ENCODE measurements at regions not wholly inside any gene's neighbourhood (a gene's known extent, or its start where the extent isn't known, plus 50 kb on each side); places are given as distances from the start of the nearest gene placed in this dataset.

DNA sequence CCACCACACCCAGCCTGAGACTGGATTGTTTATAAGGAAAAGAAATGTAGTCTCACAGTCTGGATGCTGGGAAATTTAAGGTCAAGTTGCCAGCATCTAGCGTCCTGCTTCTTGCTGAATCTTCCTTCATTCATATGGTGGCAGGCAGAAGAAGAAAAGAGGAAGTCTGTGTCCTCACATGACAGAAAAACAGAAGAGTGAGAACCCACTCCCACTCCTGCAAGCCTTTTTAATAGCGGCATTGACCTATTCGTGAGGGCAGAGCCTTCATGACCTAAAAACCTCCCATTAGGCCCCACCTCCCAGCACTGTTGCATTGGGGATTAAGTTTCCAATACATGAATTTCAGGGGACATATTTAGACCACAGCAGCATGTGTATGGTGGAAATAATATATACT, 160.8 kb upstream of the BMP2 start:
- no peaks in the 10 kb centered on the region for H3F3A ChIP-seq (ENCODE audit: insufficient read depth)

DNA sequence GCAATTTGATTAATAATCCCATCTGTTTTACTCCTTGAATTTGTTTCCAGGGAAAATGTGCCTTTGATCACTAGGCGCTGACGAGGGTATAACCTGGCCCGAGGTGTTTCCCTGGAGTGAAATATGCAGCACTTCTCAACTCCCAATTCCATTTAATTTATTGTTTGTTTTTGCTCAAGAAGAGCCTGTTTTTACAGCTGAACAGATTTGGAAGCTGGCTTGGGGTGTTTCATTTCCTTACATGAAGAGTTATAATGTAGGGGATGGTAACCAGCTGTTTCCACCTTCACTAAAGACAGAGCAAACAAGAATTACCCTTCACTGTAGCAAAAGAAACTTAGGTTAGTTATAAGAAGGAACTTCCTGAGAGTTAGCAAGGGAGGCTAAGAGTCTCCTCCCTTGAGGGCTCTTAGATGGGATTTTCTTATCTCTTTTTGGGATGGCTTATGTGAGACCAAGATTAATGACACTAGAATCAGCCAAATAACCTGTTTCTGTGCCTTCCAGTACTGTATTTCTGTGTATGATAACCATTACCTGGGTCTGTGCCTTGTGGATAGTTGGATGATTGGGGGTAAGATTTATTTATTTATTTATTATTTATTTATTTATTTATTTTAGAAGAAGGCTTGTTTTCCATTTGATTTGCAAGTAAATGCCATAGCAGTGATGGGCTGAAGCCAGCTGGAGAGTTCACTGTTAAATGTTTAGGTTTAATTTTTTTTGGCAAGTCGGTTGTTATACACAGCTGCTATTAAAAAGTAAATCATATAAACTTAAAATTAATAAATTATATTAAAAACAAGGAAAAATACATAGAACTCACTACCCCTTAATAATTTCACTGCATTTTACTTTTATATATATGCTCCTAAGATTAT, 162.2 kb upstream of the BMP2 start:
- Histone ChIP-seq H3K27me3 (ENCODE audit: low read length) (no peaks in the 10 kb centered on the region), H3K4me3 (ENCODE audit: insufficient read depth, low read length, poor library complexity, severe bottlenecking) (no peak overlapping the region), H3K79me2 (ENCODE audit: insufficient read depth, low read length) (no peaks in the 10 kb centered on the region), H3K36me3 (ENCODE audit: low read length) (no peaks in the 10 kb centered on the region), H3K4me2 (ENCODE audit: low read depth, low read length, poor library complexity, severe bottlenecking) (no peak overlapping the region), H3K9me2 (replicated peaks; ENCODE audit: insufficient read depth, low read length) (no peaks in the 10 kb centered on the region), H2AFZ (ENCODE audit: low read depth, low read length, severe bottlenecking) (no peak overlapping the region), H4K20me1 (ENCODE audit: low read depth, low read length) (no peaks in the 10 kb centered on the region), H3F3A (ENCODE audit: insufficient read depth) (no peaks in the 10 kb centered on the region), H3K27ac (ENCODE audit: low read depth, low read length) (no peak overlapping the region), H3K9me3 (ENCODE audit: insufficient read depth, low read length) (no peaks in the 10 kb centered on the region), H3K9ac (ENCODE audit: low read length) (no peak overlapping the region)
- TF ChIP-seq EZH2phosphoT487 (conservative IDR thresholded peaks at IDR 0.05; ENCODE audit: low read length), result no peak

More for the DNA sequence above, 160.8 kb upstream of the BMP2 start:
- TF ChIP-seq, protein P1, sequence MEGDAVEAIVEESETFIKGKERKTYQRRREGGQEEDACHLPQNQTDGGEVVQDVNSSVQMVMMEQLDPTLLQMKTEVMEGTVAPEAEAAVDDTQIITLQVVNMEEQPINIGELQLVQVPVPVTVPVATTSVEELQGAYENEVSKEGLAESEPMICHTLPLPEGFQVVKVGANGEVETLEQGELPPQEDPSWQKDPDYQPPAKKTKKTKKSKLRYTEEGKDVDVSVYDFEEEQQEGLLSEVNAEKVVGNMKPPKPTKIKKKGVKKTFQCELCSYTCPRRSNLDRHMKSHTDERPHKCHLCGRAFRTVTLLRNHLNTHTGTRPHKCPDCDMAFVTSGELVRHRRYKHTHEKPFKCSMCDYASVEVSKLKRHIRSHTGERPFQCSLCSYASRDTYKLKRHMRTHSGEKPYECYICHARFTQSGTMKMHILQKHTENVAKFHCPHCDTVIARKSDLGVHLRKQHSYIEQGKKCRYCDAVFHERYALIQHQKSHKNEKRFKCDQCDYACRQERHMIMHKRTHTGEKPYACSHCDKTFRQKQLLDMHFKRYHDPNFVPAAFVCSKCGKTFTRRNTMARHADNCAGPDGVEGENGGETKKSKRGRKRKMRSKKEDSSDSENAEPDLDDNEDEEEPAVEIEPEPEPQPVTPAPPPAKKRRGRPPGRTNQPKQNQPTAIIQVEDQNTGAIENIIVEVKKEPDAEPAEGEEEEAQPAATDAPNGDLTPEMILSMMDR (IDR thresholded peaks at IDR 0.05; ENCODE audit: insufficient read depth, low read length, poor library complexity, severe bottlenecking), result no peak
- no peak for TF ChIP-seq EZH2phosphoT487 (conservative IDR thresholded peaks at IDR 0.05; ENCODE audit: low read length)
- H3K79me2 ChIP-seq (ENCODE audit: insufficient read depth, low read length), result no peaks in the 10 kb centered on the region
- H3K9me2 ChIP-seq (replicated peaks; ENCODE audit: insufficient read depth, low read length), result no peaks in the 10 kb centered on the region
- H4K20me1 ChIP-seq (ENCODE audit: low read depth, low read length), result no peaks in the 10 kb centered on the region
- no peak overlapping the region for H3K9ac ChIP-seq (ENCODE audit: low read length)
- no peaks in the 10 kb centered on the region for H3K27me3 ChIP-seq (ENCODE audit: low read length)
- no peaks in the 10 kb centered on the region for H3K9me3 ChIP-seq (ENCODE audit: insufficient read depth, low read length)
- no peak overlapping the region for H3K4me3 ChIP-seq (ENCODE audit: insufficient read depth, low read length, poor library complexity, severe bottlenecking)
- no peak overlapping the region for H3K4me2 ChIP-seq (ENCODE audit: low read depth, low read length, poor library complexity, severe bottlenecking)
- H3K27ac ChIP-seq (ENCODE audit: low read depth, low read length), result no peak overlapping the region
- H3K36me3 ChIP-seq (ENCODE audit: low read length), result no peaks in the 10 kb centered on the region
- H2AFZ ChIP-seq (ENCODE audit: low read depth, low read length, severe bottlenecking), result no peak overlapping the region

DNA sequence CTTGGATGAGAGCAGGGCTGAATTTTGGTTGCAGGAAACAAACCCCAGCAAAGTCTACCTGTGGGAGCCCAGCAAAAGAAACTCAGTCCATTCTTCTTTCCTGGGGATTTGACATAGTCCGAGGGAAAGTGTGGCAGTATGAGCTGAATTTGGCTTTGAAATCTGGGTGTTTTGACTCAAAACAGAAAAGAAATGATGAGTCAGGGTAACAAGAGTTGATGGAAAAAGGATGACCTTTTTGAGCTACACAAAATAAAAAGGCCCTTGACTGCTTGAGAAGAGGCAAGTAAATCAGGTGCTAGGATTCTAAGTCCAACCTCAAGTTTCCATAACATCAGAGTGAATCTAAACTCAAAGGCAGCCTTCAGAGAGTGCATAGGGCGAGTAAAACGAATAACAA, 163.3 kb upstream of the BMP2 start:
- Histone ChIP-seq H4K20me1 (ENCODE audit: low read depth, low read length) (no peaks in the 10 kb centered on the region), H2AFZ (ENCODE audit: low read depth, low read length, severe bottlenecking) (no peak overlapping the region), H3K4me3 (ENCODE audit: insufficient read depth, low read length, poor library complexity, severe bottlenecking) (no peak overlapping the region), H3K9ac (ENCODE audit: low read length) (no peak overlapping the region), H3K9me2 (replicated peaks; ENCODE audit: insufficient read depth, low read length) (no peaks in the 10 kb centered on the region), H3K27me3 (ENCODE audit: low read length) (no peaks in the 10 kb centered on the region), H3K36me3 (ENCODE audit: low read length) (no peaks in the 10 kb centered on the region), H3F3A (ENCODE audit: insufficient read depth) (no peaks in the 10 kb centered on the region), H3K9me3 (ENCODE audit: insufficient read depth, low read length) (no peaks in the 10 kb centered on the region), H3K4me2 (ENCODE audit: low read depth, low read length, poor library complexity, severe bottlenecking) (no peak overlapping the region), H3K79me2 (ENCODE audit: insufficient read depth, low read length) (no peaks in the 10 kb centered on the region), H3K27ac (ENCODE audit: low read depth, low read length) (no peak overlapping the region)
- TF ChIP-seq, protein P1 (IDR thresholded peaks at IDR 0.05; ENCODE audit: insufficient read depth, low read length, poor library complexity, severe bottlenecking), result no peak
- no peak for TF ChIP-seq EZH2phosphoT487 (conservative IDR thresholded peaks at IDR 0.05; ENCODE audit: low read length)

All from SU-DHL-6 (cell line).